Naive thymus-derived CD4-positive, alpha-beta T cell (primary cell): ENCODE measurements at regions not wholly inside any gene's neighbourhood (a gene's known extent, or its start where the extent isn't known, plus 50 kb on each side); places are given as distances from the start of the nearest gene placed in this dataset.

Source experiments
- ATAC-seq: fragments of 150-1000 bp; cut with Tn5 transposase; 2 replicates; pipeline ENCODE4 v1.10.0; 2021; ENCODE audit warnings: mild to moderate bottlenecking, moderate library complexity
- CTCF ChIA-PET: fragments of 350-600 bp; sonication (Branson Sonifier 250); formaldehyde crosslinking; loops from one replicate; lab custom pipeline; 2021; ENCODE audit warnings: antibody characterized with exemption; lab: Charles Lee
- POLR2A ChIA-PET: fragments of 350-600 bp; sonication (Branson Sonifier 250); formaldehyde crosslinking; loops from one replicate; lab custom pipeline; 2021; ENCODE audit warnings: antibody characterized with exemption, inconsistent platforms; lab: Charles Lee
- DNase-seq, 9 donors: peaks; one replicate each; pipeline versions ENCODE4 v3.0.0 to v3.0.0-alpha.2; 2020 to 2022; ENCODE audit warnings: mixed read lengths in 1 of 9
- H3K27ac ChIP-seq: one replicate; pipeline ENCODE4 v1.7.0; 2013; ENCODE audit warnings: mild to moderate bottlenecking, low read depth, low read length, moderate library complexity
- H3K27me3 ChIP-seq, 2 donors: one replicate each; pipeline ENCODE4 v1.7.0; 2013; ENCODE audit warnings: low read length in 2 of 2, mild to moderate bottlenecking in 2 of 2, moderate library complexity in 2 of 2; ENCODE audit not compliant: control insufficient read depth in 2 of 2, insufficient read depth in 2 of 2
- H3K36me3 ChIP-seq, 3 experiments: 1 replicate in 2 of 3; 2 replicates in 1 of 3; pipeline ENCODE4 v1.7.0; 2013; ENCODE audit warnings: low read length in 3 of 3, mild to moderate bottlenecking in 3 of 3, moderate library complexity in 1 of 3; ENCODE audit not compliant: insufficient read depth in 3 of 3, control insufficient read depth in 2 of 3
- H3K4me1 ChIP-seq, 2 donors: one replicate each; pipeline ENCODE4 v1.7.0; 2013; ENCODE audit warnings: low read length in 2 of 2, mild to moderate bottlenecking in 2 of 2, moderate library complexity in 1 of 2; ENCODE audit not compliant: control insufficient read depth in 2 of 2, insufficient read depth in 2 of 2
- H3K4me3 ChIP-seq: 2 replicates; pipeline ENCODE4 v1.7.0; 2013; ENCODE audit warnings: mild to moderate bottlenecking, low read length
- H3K9me3 ChIP-seq, 3 experiments: 1 replicate in 2 of 3; 2 replicates in 1 of 3; pipeline ENCODE4 v1.7.0; 2013; ENCODE audit warnings: low read length in 3 of 3; ENCODE audit not compliant: control insufficient read depth in 2 of 3
- H3K27ac Mint-ChIP-seq, 9 donors: one replicate each; pipeline ENCODE4 v1.8.0; 2020 to 2022; ENCODE audit warnings: mixed read lengths in 9 of 9, mild to moderate bottlenecking in 8 of 9, moderate library complexity in 5 of 9, inconsistent platforms in 2 of 9
- H3K27me3 Mint-ChIP-seq, 5 donors: one replicate each; pipeline ENCODE4 v1.8.0; 2021 to 2022; ENCODE audit warnings: mixed read lengths in 5 of 5, mild to moderate bottlenecking in 1 of 5
- H3K36me3 Mint-ChIP-seq, 5 donors: one replicate each; pipeline ENCODE4 v1.8.0; 2020 to 2022; ENCODE audit warnings: mixed read lengths in 5 of 5, mild to moderate bottlenecking in 3 of 5, inconsistent platforms in 1 of 5
- H3K4me1 Mint-ChIP-seq, 7 donors: one replicate each; pipeline ENCODE4 v1.8.0; 2020 to 2022; ENCODE audit warnings: mixed read lengths in 7 of 7, mild to moderate bottlenecking in 3 of 7, inconsistent platforms in 1 of 7
- H3K4me3 Mint-ChIP-seq, 10 donors: one replicate each; pipeline ENCODE4 v1.8.0; 2020 to 2022; ENCODE audit warnings: mild to moderate bottlenecking in 10 of 10, mixed read lengths in 10 of 10, moderate library complexity in 6 of 10, inconsistent platforms in 2 of 10
- H3K9me3 Mint-ChIP-seq, 11 donors: one replicate each; pipeline ENCODE4 v1.8.0; 2020 to 2022; ENCODE audit warnings: mixed read lengths in 11 of 11, mild to moderate bottlenecking in 4 of 11, inconsistent platforms in 1 of 11, moderate library complexity in 1 of 11
- intact Hi-C, 2 donors: fragments of 100-400 bp; cut with micrococcal nuclease; formaldehyde crosslinking; loops; one replicate each; pipeline ENCODE4 v1.15.1; 2023

DNA sequence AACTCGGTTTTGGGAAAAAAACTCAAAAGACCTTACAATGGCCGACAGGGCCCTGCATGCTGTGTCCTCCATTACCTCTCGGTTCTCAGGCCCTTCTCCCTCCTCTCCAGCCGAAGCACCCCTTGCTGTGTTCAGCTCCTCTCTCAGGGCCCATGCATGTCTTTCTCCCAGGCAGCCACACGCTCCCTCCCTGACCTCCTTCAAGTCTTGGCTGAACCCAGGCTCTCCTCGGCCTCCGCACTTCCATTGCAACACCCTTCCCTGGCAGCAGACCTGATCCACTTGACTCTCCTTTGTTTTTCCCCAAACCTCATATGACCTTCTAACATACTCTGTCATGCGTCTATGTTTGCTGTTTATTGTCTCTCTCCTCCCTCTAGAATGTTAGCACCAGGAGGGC is 114.0 kb downstream of the CYP26B1 start:
- H3K4me1 Mint-ChIP-seq: peaks cover 0 to 1% (median 0%) of the 10 kb centered on the region in 7 donors
- Histone ChIP-seq H3K27me3 (no peaks in the 10 kb centered on the region), H3K9me3 (no peaks in the 10 kb centered on the region), H3K27ac (no peak overlapping the region), H3K36me3 (no peaks in the 10 kb centered on the region), H3K4me1 (no peaks in the 10 kb centered on the region), H3K4me3 (no peak overlapping the region)
- intact Hi-C loops: no loop called here
- no peaks in the 10 kb centered on the region for H3K36me3 Mint-ChIP-seq
- no peak for DNase-seq
- H3K4me3 Mint-ChIP-seq: no peak overlapping the region
- CTCF ChIA-PET: no interaction called here
- POLR2A ChIA-PET: no interaction called here
- no peak for ATAC-seq
- no peak overlapping the region for H3K27ac Mint-ChIP-seq
- peaks cover 0 to 7% (median 5%) of the 10 kb centered on the region in 5 donors for H3K27me3 Mint-ChIP-seq
- peaks cover 0 to 3% (median 0%) of the 10 kb centered on the region in 11 donors for H3K9me3 Mint-ChIP-seq

DNA sequence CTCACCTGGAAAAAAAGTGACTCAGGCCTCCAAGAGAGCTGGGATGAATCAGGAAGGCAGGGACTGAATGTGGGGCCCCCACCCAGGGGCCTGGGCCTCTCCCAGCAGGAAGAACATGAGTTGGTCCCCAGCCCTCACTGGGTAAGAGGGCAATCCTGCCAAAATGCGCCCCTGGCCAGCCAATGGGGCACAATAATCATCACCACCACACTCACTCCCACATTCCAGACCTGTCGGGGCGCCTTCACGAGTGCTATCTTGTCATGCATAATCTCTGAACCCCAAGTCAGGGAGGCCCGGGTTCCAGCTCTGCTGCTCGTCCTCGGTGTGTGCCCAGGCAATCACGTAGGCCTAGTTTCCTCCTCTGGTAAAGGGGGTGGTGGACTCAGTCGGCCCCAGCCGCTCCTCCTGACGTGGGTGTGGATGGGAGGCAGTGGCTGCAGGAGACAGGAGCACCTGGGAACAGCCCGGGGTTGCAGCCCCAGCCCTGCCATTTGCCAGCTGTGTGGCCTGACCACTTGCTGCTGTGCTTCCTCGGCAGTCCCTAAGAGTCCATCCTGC is 115.1 kb downstream of the CYP26B1 start:
- Mint-ChIP-seq H3K4me1 (peaks cover 0 to 1% (median 0%) of the 10 kb centered on the region in 7 donors), H3K36me3 (no peaks in the 10 kb centered on the region), H3K27ac (no peak overlapping the region), H3K27me3 (peaks cover 0 to 7% (median 0%) of the 10 kb centered on the region in 5 donors), H3K9me3 (peaks cover 0 to 3% (median 0%) of the 10 kb centered on the region in 11 donors), H3K4me3 (no peak overlapping the region)
- ChIA-PET POLR2A (no interaction called here), CTCF (no interaction called here)
- Histone ChIP-seq H3K27ac (no peak overlapping the region), H3K4me1 (no peaks in the 10 kb centered on the region), H3K27me3 (no peaks in the 10 kb centered on the region), H3K36me3 (no peaks in the 10 kb centered on the region), H3K9me3 (no peaks in the 10 kb centered on the region), H3K4me3 (no peak overlapping the region)
- intact Hi-C loops: no loop called here
- no peak for DNase-seq
- no peak for ATAC-seq

DNA sequence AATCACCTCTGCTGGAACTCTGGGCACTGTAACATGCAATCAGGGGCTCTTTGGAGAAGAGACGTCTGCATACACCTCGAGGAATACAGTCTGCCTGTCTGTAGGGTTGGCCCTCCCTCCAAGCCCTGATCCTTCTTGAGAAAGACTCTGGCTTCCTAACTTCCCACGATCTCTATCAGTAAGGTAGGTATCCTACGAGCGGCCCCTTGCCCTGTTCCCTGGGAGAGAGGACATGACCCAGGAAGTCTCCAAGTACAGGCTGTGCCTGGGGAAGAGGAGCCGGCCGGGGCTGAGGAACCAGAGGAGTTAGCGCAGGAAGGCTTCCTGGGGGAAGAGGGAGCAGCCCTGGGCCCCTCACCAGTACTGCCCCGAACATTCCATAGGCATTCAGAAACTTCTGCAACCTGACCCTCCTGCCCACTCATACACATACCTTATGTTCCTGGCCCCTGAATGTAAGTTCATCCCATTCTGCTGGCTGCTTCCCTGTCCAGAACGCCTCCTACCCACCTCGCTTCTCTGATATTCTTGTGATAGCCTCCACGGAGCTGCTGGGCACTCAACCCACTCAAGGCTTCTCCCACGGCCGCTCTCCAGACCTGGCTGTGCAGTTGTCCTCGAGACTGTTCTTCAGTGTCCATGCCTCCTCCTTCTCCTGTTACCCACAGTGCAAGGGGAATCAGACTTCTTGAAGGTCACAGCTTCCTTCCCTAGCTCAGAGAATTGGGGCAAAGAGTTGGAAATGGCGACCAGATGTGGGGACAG is 116.1 kb downstream of the CYP26B1 start:
- H3K27ac Mint-ChIP-seq: peak overlapping the region in 1 of 9 donors; percentile 39
- Histone ChIP-seq H3K4me1 (no peaks in the 10 kb centered on the region), H3K36me3 (no peaks in the 10 kb centered on the region), H3K27me3 (no peaks in the 10 kb centered on the region), H3K4me3 (no peak overlapping the region), H3K27ac (no peak overlapping the region), H3K9me3 (no peaks in the 10 kb centered on the region)
- DNase-seq: no peak
- H3K36me3 Mint-ChIP-seq: no peaks in the 10 kb centered on the region
- peaks cover 0 to 3% (median 0%) of the 10 kb centered on the region in 11 donors for H3K9me3 Mint-ChIP-seq
- H3K4me1 Mint-ChIP-seq: peaks cover 0 to 1% (median 0%) of the 10 kb centered on the region in 7 donors
- ChIA-PET POLR2A (no interaction called here), CTCF (no interaction called here)
- no peak overlapping the region for H3K4me3 Mint-ChIP-seq
- intact Hi-C loops: no loop called here
- peaks cover 0 to 7% (median 0%) of the 10 kb centered on the region in 5 donors for H3K27me3 Mint-ChIP-seq
- no peak for ATAC-seq

DNA sequence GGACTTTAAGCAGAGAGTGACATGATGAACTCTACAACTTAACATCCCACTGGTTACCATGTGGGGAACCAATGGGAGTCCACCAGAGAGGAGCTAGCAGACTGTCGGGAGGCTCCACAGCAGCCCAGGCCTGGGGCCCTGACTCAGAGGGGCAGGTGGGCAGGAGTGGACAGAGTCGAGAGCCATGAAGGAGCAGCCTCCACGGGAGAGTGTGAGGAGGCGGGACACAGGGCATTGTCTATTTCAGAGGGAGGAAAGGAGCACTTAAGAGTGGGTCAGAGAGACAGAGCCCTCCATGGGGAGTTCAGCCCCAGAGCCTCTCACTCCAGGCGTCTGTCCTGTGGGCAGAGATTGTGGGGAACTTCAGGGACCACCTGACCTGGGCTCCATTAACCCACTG is 118.7 kb downstream of the CYP26B1 start:
- H3K9me3 Mint-ChIP-seq: peaks cover 0 to 6% (median 0%) of the 10 kb centered on the region in 11 donors
- H3K27ac ChIP-seq: no peak overlapping the region
- no peaks in the 10 kb centered on the region for H3K9me3 ChIP-seq
- H3K4me3 Mint-ChIP-seq: no peak overlapping the region
- H3K4me3 ChIP-seq: no peak overlapping the region
- peaks cover 0 to 1% (median 0%) of the 10 kb centered on the region in 7 donors for H3K4me1 Mint-ChIP-seq
- H3K36me3 Mint-ChIP-seq: no peaks in the 10 kb centered on the region
- no peaks in the 10 kb centered on the region for H3K36me3 ChIP-seq
- intact Hi-C loops: no loop called here
- POLR2A ChIA-PET: no interaction called here
- no peaks in the 10 kb centered on the region for H3K4me1 ChIP-seq
- ATAC-seq (no peak), DNase-seq (peak in 1 of 9 donors; percentile 9)
- no peak overlapping the region for H3K27ac Mint-ChIP-seq
- H3K27me3 Mint-ChIP-seq: peaks cover 0 to 11% (median 3%) of the 10 kb centered on the region in 5 donors
- CTCF ChIA-PET: no interaction called here
- H3K27me3 ChIP-seq: no peaks in the 10 kb centered on the region

DNA sequence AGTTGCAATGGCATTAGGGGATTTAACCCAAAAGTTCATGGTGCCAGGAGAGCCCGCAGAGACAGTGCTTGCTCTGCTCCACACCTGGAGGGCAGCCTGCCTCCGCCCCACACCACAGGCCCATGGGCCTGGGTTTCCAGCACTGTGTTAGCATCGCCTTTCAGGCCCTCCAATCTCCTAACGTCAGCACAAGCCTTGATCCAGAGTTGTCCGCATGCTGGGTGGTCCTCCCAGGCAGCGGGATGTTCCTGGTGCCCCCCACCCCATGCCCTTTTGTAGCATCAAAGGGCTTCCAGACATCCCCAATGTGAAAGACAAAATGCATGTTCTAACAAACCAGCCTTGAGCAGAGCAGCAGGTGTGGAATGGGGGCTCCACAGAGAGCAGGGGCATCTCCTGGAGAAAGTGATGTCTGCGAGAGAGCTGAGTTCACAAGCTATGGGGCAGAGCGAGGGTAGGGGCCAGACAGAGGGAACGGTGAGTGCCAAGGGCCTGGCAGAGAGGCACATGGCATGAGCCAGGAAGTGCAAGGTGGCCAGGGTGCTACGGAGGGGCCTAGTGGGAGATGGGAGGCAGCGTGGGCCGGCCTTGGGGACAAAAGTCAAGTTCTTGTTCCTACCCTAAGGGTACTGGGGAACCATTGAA is 119.2 kb downstream of the CYP26B1 start:
- intact Hi-C loops: no loop called here
- Histone ChIP-seq H3K27me3 (no peaks in the 10 kb centered on the region), H3K36me3 (no peaks in the 10 kb centered on the region), H3K4me3 (no peak overlapping the region), H3K27ac (no peak overlapping the region), H3K4me1 (no peaks in the 10 kb centered on the region), H3K9me3 (no peaks in the 10 kb centered on the region)
- Mint-ChIP-seq H3K27ac (no peak overlapping the region), H3K36me3 (no peaks in the 10 kb centered on the region), H3K27me3 (peaks cover 0 to 11% (median 0%) of the 10 kb centered on the region in 5 donors), H3K4me3 (no peak overlapping the region), H3K4me1 (no peaks in the 10 kb centered on the region), H3K9me3 (peaks cover 0 to 3% (median 0%) of the 10 kb centered on the region in 11 donors)
- peak in 1 of 9 donors; percentile 1 for DNase-seq
- CTCF ChIA-PET: no interaction called here
- POLR2A ChIA-PET: no interaction called here
- no peak for ATAC-seq

DNA sequence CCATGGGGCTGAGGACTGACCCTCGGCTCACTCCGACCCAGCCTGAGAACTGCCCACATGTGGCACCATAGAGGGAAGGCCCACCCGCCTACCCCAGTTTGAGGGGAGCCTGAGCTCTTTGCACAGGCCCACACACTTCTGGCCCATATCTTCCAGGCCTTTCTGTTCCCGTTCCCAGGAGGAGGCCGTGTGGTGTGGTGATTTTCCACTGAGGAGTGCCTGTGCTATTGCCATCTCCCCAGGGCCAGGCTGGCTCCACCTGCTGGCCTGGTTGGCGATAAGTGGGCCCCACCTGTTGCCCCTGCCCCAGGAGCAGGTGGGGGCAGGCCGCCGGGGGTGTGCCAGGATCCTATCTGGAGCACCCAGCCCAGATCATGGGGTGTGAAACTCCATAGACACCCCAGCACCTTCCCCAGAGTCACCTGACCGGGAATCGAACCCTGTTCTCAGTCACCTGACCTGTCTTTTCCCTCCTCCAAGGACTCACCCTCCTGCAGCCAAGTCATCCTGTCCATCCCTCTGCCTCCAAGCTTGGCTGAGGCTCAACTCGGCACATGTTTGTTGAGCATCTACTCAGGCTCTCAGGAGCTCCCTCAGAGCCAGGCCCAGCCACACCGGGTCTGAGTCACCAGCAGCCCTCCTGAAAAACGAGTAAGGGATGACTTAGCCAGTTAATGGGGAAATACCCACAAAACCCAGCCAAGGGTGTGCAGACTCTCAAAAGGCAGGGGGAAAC is 120.1 kb downstream of the CYP26B1 start:
- no peaks in the 10 kb centered on the region for H3K4me1 ChIP-seq
- Mint-ChIP-seq H3K27ac (no peak overlapping the region), H3K36me3 (no peaks in the 10 kb centered on the region), H3K4me3 (no peak overlapping the region), H3K9me3 (peaks cover 0 to 3% (median 0%) of the 10 kb centered on the region in 11 donors), H3K4me1 (no peaks in the 10 kb centered on the region), H3K27me3 (peaks cover 0 to 11% (median under 1%) of the 10 kb centered on the region in 5 donors)
- DNase-seq (peak in 1 of 9 donors; percentile 7), ATAC-seq (no peak)
- ChIA-PET CTCF (no interaction called here), POLR2A (no interaction called here)
- H3K4me3 ChIP-seq: no peak overlapping the region
- intact Hi-C loops: no loop called here
- H3K27me3 ChIP-seq: no peaks in the 10 kb centered on the region
- no peak overlapping the region for H3K27ac ChIP-seq
- no peaks in the 10 kb centered on the region for H3K9me3 ChIP-seq
- H3K36me3 ChIP-seq: no peaks in the 10 kb centered on the region
